GM20000 (cell line): ENCODE measurements at regions not wholly inside any gene's neighbourhood (a gene's known extent, or its start where the extent isn't known, plus 50 kb on each side); places are given as distances from the start of the nearest gene placed in this dataset.

Experiments
- DNase-seq: peaks from one replicate; pipeline ENCODE4 v3.0.0; 2012; ENCODE audit warnings: low spot score
- CTCF ChIP-seq: IDR thresholded peaks from 2 replicates; pipeline ENCODE4 v1.5.1; 2012; ENCODE audit warnings: mild to moderate bottlenecking, control low read depth; ENCODE audit errors: extremely low read depth, missing control alignments

GRCh38 chr2:234189786-234190300 lies 139.3 kb downstream of the SPP2 start:
- TF ChIP-seq CTCF = no peak
- no peak for DNase-seq

GRCh38 chr2:234189230-234189629 lies 138.7 kb downstream of the SPP2 start:
- DNase-seq = no peak
- TF ChIP-seq CTCF = no peak

- TF ChIP-seq CTCF = no peak
- no peak for DNase-seq
These were observed 137.2 kb downstream of the SPP2 start for GRCh38 chr2:234187646-234188174.

GRCh38 chr2:234181121-234181520 lies 130.6 kb downstream of the SPP2 start:
- no peak for DNase-seq
- TF ChIP-seq CTCF = no peak

GRCh38 chr2:234179031-234179363 lies 128.5 kb downstream of the SPP2 start:
- TF ChIP-seq CTCF = no peak
- no peak for DNase-seq

GRCh38 chr2:234178330-234179030 lies 128.0 kb downstream of the SPP2 start:
- no peak for DNase-seq
- TF ChIP-seq CTCF = no peak

- TF ChIP-seq CTCF = no peak
- no peak for DNase-seq
These were observed 125.1 kb downstream of the SPP2 start for GRCh38 chr2:234175649-234176048.
